HG02763 (cell line): ENCODE measurements at regions not wholly inside any gene's neighbourhood (a gene's known extent, or its start where the extent isn't known, plus 50 kb on each side); places are given as distances from the start of the nearest gene placed in this dataset.
"Not testable (repeated sequence)": the region's sequence is repeated elsewhere in the genome, so short reads cannot be mapped to it uniquely, and the experiment has no call there.

ENCODE experiments used
- ATAC-seq: cut with Tn5 transposase; IDR thresholded peaks from one replicate; pipeline ENCODE4 v1.9.1; 2021; ENCODE audit warnings: mild to moderate bottlenecking, moderate library complexity; ENCODE audit not compliant: unreplicated experiment

GRCh38 chr14:38600572-38600971 is 344.7 kb upstream of the CLEC14A start:
- not testable (repeated sequence) for ATAC-seq

GRCh38 chr14:38593476-38593875 is 337.6 kb upstream of the CLEC14A start:
- no peak for ATAC-seq

- ATAC-seq: no peak
These were observed 337.0 kb upstream of the CLEC14A start for GRCh38 chr14:38592764-38593442.

- ATAC-seq: no peak
These were observed 334.0 kb upstream of the CLEC14A start for GRCh38 chr14:38589747-38590350.

- no peak for ATAC-seq
These were observed 327.6 kb upstream of the CLEC14A start for GRCh38 chr14:38583471-38583870.

- no peak for ATAC-seq
These were observed 322.4 kb upstream of the CLEC14A start for GRCh38 chr14:38578278-38578681.

- no peak for ATAC-seq
These were observed 311.8 kb upstream of the CLEC14A start for GRCh38 chr14:38567703-38568102.

GRCh38 chr14:38561657-38562056 is 305.8 kb upstream of the CLEC14A start:
- no peak for ATAC-seq

- no peak for ATAC-seq
These were observed 303.8 kb upstream of the CLEC14A start for GRCh38 chr14:38559711-38560110.

- not testable (repeated sequence) for ATAC-seq
These were observed 301.5 kb upstream of the CLEC14A start for GRCh38 chr14:38557391-38557790.

- no peak for ATAC-seq
These were observed 300.4 kb upstream of the CLEC14A start for GRCh38 chr14:38556252-38556651.

GRCh38 chr14:38554026-38554425 is 298.1 kb upstream of the CLEC14A start:
- ATAC-seq: no peak

- no peak for ATAC-seq
These were observed 297.7 kb upstream of the CLEC14A start for GRCh38 chr14:38553586-38553985.

GRCh38 chr14:38549564-38549963 is 293.7 kb upstream of the CLEC14A start:
- ATAC-seq: no peak

GRCh38 chr14:38547961-38548490 is 292.1 kb upstream of the CLEC14A start:
- ATAC-seq: no peak

GRCh38 chr14:38546932-38547551 is 291.1 kb upstream of the CLEC14A start:
- no peak for ATAC-seq

GRCh38 chr14:38544776-38545175 is 288.9 kb upstream of the CLEC14A start:
- ATAC-seq: no peak

GRCh38 chr14:38543851-38544250 is 288.0 kb upstream of the CLEC14A start:
- not testable (repeated sequence) for ATAC-seq

GRCh38 chr14:38538053-38538452 is 282.2 kb upstream of the CLEC14A start:
- ATAC-seq: not testable (repeated sequence)

GRCh38 chr14:38536376-38537038 is 280.6 kb upstream of the CLEC14A start:
- no peak for ATAC-seq

- no peak for ATAC-seq
These were observed 272.7 kb upstream of the CLEC14A start for GRCh38 chr14:38528582-38528981.
